GM12875 (cell line): ENCODE measurements at regions not wholly inside any gene's neighbourhood (a gene's known extent, or its start where the extent isn't known, plus 50 kb on each side); places are given as distances from the start of the nearest gene placed in this dataset.

Experiments used
- H3K4me3 ChIP-seq: one replicate; pipeline ENCODE4 v1.5.1; 2011; ENCODE audit warnings: low read depth, low read length, control low read depth
- CTCF ChIP-seq: IDR thresholded peaks from 2 replicates; pipeline ENCODE4 v1.5.1; 2011; ENCODE audit warnings: low read depth, mild to moderate bottlenecking, control low read depth, inconsistent platforms, low read length, moderate library complexity, borderline replicate concordance; ENCODE audit not compliant: insufficient read depth

GRCh38 chr3:147832611-147833010, 423.4 kb downstream of the ZIC1 start:
- H3K4me3 ChIP-seq = no peak overlapping the region
- no peak for TF ChIP-seq CTCF

GRCh38 chr3:147836330-147836729, 427.2 kb downstream of the ZIC1 start:
- no peak overlapping the region for H3K4me3 ChIP-seq
- no peak for TF ChIP-seq CTCF

GRCh38 chr3:147838652-147839051, 429.5 kb downstream of the ZIC1 start:
- TF ChIP-seq CTCF = 0 out of 2 replicates have a peak, but pooled peaks have one; percentile 4
- no peak overlapping the region for H3K4me3 ChIP-seq

GRCh38 chr3:147843331-147843730, 434.2 kb downstream of the ZIC1 start:
- no peak for TF ChIP-seq CTCF
- no peak overlapping the region for H3K4me3 ChIP-seq

- TF ChIP-seq CTCF = no peak
- no peak overlapping the region for H3K4me3 ChIP-seq
Observed at GRCh38 chr3:147846293-147846692, 437.1 kb downstream of the ZIC1 start.

GRCh38 chr3:147846854-147847478, 437.8 kb downstream of the ZIC1 start:
- H3K4me3 ChIP-seq = no peak overlapping the region
- no peak for TF ChIP-seq CTCF

GRCh38 chr3:147851062-147851461, 441.9 kb downstream of the ZIC1 start:
- H3K4me3 ChIP-seq = no peak overlapping the region
- TF ChIP-seq CTCF = no peak
